SU-DHL-6 (cell line): ENCODE measurements at regions not wholly inside any gene's neighbourhood (a gene's known extent, or its start where the extent isn't known, plus 50 kb on each side); places are given as distances from the start of the nearest gene placed in this dataset.

Experiments
- H2AFZ ChIP-seq: fragments of 200-600 bp; sonication (generic); 2 replicates; pipeline ENCODE4 v1.6.1; 2014; ENCODE audit warnings: low read depth, mild to moderate bottlenecking, moderate library complexity, mixed read lengths, antibody characterized with exemption, low read length; ENCODE audit not compliant: severe bottlenecking
- H3F3A ChIP-seq: fragments of 200-600 bp; shearing (Covaris generic); 2 replicates; pipeline ENCODE4 v1.6.0; 2016; ENCODE audit warnings: antibody characterized with exemption, mild to moderate bottlenecking; ENCODE audit not compliant: insufficient read depth
- H3K27ac ChIP-seq: fragments of 200-600 bp; sonication (generic); 2 replicates; pipeline ENCODE4 v1.5.1; 2016; ENCODE audit warnings: low read depth, mild to moderate bottlenecking, low read length, moderate library complexity, mixed read lengths
- H3K27me3 ChIP-seq: fragments of 200-600 bp; sonication (generic), shearing (Covaris generic); 2 replicates; pipeline ENCODE4 v1.6.0; 2014; ENCODE audit warnings: mild to moderate bottlenecking, low read length
- H3K36me3 ChIP-seq: fragments of 200-600 bp; sonication (generic); 2 replicates; pipeline ENCODE4 v1.6.1; 2014; ENCODE audit warnings: mild to moderate bottlenecking, low read length, mixed read lengths
- H3K4me2 ChIP-seq: fragments of 300-600, 200-600 bp; shearing (Covaris generic), sonication (generic); 2 replicates; pipeline ENCODE4 v1.6.0; 2014; ENCODE audit warnings: low read length, low read depth, mild to moderate bottlenecking; ENCODE audit not compliant: poor library complexity, severe bottlenecking
- H3K4me3 ChIP-seq: fragments of 200-600 bp; sonication (generic); 2 replicates; pipeline ENCODE4 v1.5.1; 2014; ENCODE audit warnings: antibody characterized with exemption, low read length, mild to moderate bottlenecking, mixed read lengths; ENCODE audit not compliant: insufficient read depth, poor library complexity, severe bottlenecking
- H3K79me2 ChIP-seq: fragments of 200-600 bp; sonication (generic); 2 replicates; pipeline ENCODE4 v1.6.1; 2014; ENCODE audit warnings: mild to moderate bottlenecking, low read length, moderate library complexity; ENCODE audit not compliant: insufficient read depth
- H3K9ac ChIP-seq: fragments of 200-600 bp; sonication (generic); 2 replicates; pipeline ENCODE4 v1.7.0; 2014; ENCODE audit warnings: mild to moderate bottlenecking, low read length
- H3K9me2 ChIP-seq: fragments of 200-600 bp; sonication (generic); replicated peaks from 2 replicates; pipeline ENCODE4 v1.6.1; 2014; ENCODE audit warnings: low read length; ENCODE audit not compliant: insufficient read depth
- H3K9me3 ChIP-seq: fragments of 200-600 bp; sonication (generic); 2 replicates; pipeline ENCODE4 v1.6.1; 2014; ENCODE audit warnings: low read length, mixed read lengths; ENCODE audit not compliant: insufficient read depth
- H4K20me1 ChIP-seq: fragments of 200-600 bp; sonication (generic); 2 replicates; pipeline ENCODE4 v1.6.1; 2014; ENCODE audit warnings: low read depth, mild to moderate bottlenecking, antibody characterized with exemption, low read length, moderate library complexity, mixed read lengths
- EZH2phosphoT487 ChIP-seq: fragments of 200-600 bp; sonication (generic), shearing (Covaris generic); conservative IDR thresholded peaks from 2 replicates; pipeline ENCODE4 v1.6.1; 2018; ENCODE audit warnings: mild to moderate bottlenecking, antibody characterized with exemption, low read length, moderate library complexity, mixed read lengths
- TF ChIP-seq, protein P1 (sequence below): fragments of 200-600 bp; sonication (generic); IDR thresholded peaks from one replicate; pipeline ENCODE4 v1.5.1; 2017; ENCODE audit warnings: antibody characterized with exemption, mild to moderate bottlenecking, low read length, moderate library complexity; ENCODE audit not compliant: insufficient read depth, poor library complexity, severe bottlenecking

DNA sequence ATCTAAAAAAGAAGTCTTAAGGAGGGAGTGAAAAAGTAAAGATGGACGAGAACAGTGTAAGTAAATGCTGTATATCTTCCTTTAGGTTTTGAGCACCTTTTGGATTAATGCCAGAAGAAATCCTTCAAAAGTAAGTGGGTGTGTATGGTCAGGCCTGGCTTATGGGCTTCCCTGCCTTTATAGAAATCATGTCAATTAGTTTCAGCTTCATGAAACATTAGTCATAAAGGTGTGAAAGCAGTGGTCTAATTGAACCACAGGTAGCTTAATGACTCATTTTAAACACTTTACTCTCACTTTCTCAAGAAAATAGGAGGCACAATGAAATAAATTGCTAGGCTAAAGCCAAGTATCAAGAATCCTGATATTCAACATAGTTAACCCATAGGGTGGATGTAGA lies 467.4 kb upstream of the DPPA4 start:
- Histone ChIP-seq H2AFZ (no peak overlapping the region), H3K27me3 (no peaks in the 10 kb centered on the region), H3K4me2 (no peak overlapping the region), H3K27ac (no peak overlapping the region), H3K9ac (no peak overlapping the region), H4K20me1 (no peaks in the 10 kb centered on the region), H3K9me3 (no peaks in the 10 kb centered on the region), H3K79me2 (no peaks in the 10 kb centered on the region), H3K4me3 (no peak overlapping the region), H3K9me2 (no peaks in the 10 kb centered on the region), H3F3A (no peaks in the 10 kb centered on the region), H3K36me3 (no peaks in the 10 kb centered on the region)
- TF ChIP-seq, protein P1, sequence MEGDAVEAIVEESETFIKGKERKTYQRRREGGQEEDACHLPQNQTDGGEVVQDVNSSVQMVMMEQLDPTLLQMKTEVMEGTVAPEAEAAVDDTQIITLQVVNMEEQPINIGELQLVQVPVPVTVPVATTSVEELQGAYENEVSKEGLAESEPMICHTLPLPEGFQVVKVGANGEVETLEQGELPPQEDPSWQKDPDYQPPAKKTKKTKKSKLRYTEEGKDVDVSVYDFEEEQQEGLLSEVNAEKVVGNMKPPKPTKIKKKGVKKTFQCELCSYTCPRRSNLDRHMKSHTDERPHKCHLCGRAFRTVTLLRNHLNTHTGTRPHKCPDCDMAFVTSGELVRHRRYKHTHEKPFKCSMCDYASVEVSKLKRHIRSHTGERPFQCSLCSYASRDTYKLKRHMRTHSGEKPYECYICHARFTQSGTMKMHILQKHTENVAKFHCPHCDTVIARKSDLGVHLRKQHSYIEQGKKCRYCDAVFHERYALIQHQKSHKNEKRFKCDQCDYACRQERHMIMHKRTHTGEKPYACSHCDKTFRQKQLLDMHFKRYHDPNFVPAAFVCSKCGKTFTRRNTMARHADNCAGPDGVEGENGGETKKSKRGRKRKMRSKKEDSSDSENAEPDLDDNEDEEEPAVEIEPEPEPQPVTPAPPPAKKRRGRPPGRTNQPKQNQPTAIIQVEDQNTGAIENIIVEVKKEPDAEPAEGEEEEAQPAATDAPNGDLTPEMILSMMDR = no peak
- TF ChIP-seq EZH2phosphoT487 = no peak

DNA sequence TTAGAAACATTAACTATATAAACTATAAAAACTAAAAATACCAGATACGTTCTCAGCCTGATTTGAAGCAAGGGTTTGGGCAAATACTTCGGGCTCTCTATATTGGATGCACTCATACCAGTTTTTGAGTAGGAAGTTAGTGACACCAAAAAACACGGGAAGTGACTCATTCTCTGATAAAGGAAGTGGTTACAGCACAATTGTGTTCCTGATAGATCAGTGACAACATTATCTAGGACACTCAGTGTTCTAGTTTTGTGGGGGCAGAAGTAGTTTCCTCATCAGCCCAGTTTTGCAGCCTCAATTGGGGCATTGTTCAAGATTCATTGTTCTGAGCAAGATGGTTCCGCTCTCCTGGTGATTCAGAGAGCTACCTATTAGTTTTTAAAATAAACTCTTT lies 469.6 kb upstream of the DPPA4 start:
- no peaks in the 10 kb centered on the region for H3K27me3 ChIP-seq
- no peak overlapping the region for H3K4me2 ChIP-seq
- no peaks in the 10 kb centered on the region for H3K36me3 ChIP-seq
- no peak overlapping the region for H3K27ac ChIP-seq
- TF ChIP-seq, protein P1 = no peak
- TF ChIP-seq EZH2phosphoT487 = no peak
- H3K4me3 ChIP-seq = no peak overlapping the region
- H3K79me2 ChIP-seq = no peaks in the 10 kb centered on the region
- no peaks in the 10 kb centered on the region for H3K9me2 ChIP-seq
- no peaks in the 10 kb centered on the region for H3K9me3 ChIP-seq
- no peak overlapping the region for H2AFZ ChIP-seq
- no peak overlapping the region for H3K9ac ChIP-seq
- no peaks in the 10 kb centered on the region for H4K20me1 ChIP-seq
- no peaks in the 10 kb centered on the region for H3F3A ChIP-seq

DNA sequence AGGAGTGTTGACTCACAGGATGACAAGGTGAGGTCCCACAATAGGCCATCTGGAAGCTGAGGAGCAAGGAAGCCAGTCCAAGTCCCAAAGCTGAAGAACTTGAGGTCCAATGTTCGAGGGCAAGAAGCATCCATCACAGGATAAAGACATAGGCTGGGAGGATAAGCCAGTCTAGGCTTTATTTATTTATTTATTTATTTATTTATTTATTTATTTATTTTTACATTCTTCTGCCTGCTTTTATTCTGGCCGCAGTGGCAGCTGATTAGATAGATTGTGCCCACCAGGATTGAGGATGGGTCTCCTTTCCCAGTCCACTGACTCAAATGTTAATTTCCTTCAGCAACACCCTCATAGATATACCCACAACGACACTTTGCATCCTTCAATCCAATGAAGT lies 472.2 kb upstream of the DPPA4 start:
- TF ChIP-seq, protein P1 = no peak
- TF ChIP-seq EZH2phosphoT487 = no peak
- H3K9me3 ChIP-seq = no peaks in the 10 kb centered on the region
- no peak overlapping the region for H3K27ac ChIP-seq
- H3K79me2 ChIP-seq = no peaks in the 10 kb centered on the region
- no peaks in the 10 kb centered on the region for H3F3A ChIP-seq
- no peak overlapping the region for H3K9ac ChIP-seq
- H3K27me3 ChIP-seq = no peaks in the 10 kb centered on the region
- H3K4me2 ChIP-seq = no peak overlapping the region
- H2AFZ ChIP-seq = no peak overlapping the region
- H4K20me1 ChIP-seq = no peaks in the 10 kb centered on the region
- H3K9me2 ChIP-seq = no peaks in the 10 kb centered on the region
- no peak overlapping the region for H3K4me3 ChIP-seq
- no peaks in the 10 kb centered on the region for H3K36me3 ChIP-seq

DNA sequence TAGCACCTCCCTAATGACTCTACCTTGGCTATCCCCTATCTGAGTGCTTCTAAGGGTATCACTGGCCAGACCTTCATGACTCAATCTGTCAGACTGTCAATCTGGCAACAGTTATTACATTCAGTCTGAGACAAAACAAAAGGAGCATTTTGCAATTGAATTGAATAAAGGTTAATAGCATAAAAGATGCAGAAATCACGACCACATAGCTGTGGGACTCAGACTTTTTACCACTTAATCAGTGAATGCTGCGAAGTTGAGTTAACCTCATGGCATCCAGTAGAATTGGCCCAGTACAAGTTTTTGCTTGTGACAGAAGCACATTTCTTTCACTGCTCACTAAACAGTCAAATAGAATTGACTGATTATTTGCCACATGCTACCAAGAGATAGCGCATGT lies 480.7 kb upstream of the DPPA4 start:
- no peaks in the 10 kb centered on the region for H4K20me1 ChIP-seq
- H3K27me3 ChIP-seq = no peaks in the 10 kb centered on the region
- H2AFZ ChIP-seq = no peak overlapping the region
- H3F3A ChIP-seq = no peaks in the 10 kb centered on the region
- no peaks in the 10 kb centered on the region for H3K36me3 ChIP-seq
- TF ChIP-seq EZH2phosphoT487 = no peak
- TF ChIP-seq, protein P1 = no peak
- no peak overlapping the region for H3K4me2 ChIP-seq
- no peaks in the 10 kb centered on the region for H3K79me2 ChIP-seq
- no peaks in the 10 kb centered on the region for H3K9me2 ChIP-seq
- no peak overlapping the region for H3K27ac ChIP-seq
- H3K9me3 ChIP-seq = no peaks in the 10 kb centered on the region
- no peak overlapping the region for H3K9ac ChIP-seq
- no peak overlapping the region for H3K4me3 ChIP-seq
